Activated B cell treated with CpG ODN at 0.5 μM for 24 hours (primary cell): ENCODE measurements at regions not wholly inside any gene's neighbourhood (a gene's known extent, or its start where the extent isn't known, plus 50 kb on each side); places are given as distances from the start of the nearest gene placed in this dataset.

Source experiments
- ATAC-seq: fragments of 200-7000 bp; cut with Tn5 transposase; one replicate; pipeline ENCODE4 v1.10.0; 2021; ENCODE audit warnings: low read depth, mild to moderate bottlenecking, moderate library complexity
- CTCF ChIA-PET: fragments of 350-600 bp; sonication (Branson Sonifier 250); formaldehyde crosslinking; loops from one replicate; lab custom pipeline; 2021; ENCODE audit warnings: antibody characterized with exemption; lab: Charles Lee
- POLR2A ChIA-PET: fragments of 350-600 bp; sonication (Branson Sonifier 250); formaldehyde crosslinking; loops from one replicate; lab custom pipeline; 2021; ENCODE audit warnings: antibody characterized with exemption; lab: Charles Lee
- DNase-seq: peaks from one replicate; pipeline ENCODE4 v3.0.0; 2022
- H3K27ac Mint-ChIP-seq: one replicate; pipeline ENCODE4 v1.8.0; 2020; ENCODE audit warnings: mixed read lengths
- H3K27me3 Mint-ChIP-seq: one replicate; pipeline ENCODE4 v1.8.0; 2021; ENCODE audit warnings: mixed read lengths
- H3K36me3 Mint-ChIP-seq: one replicate; pipeline ENCODE4 v1.8.0; 2021; ENCODE audit warnings: low read depth, mixed read lengths
- H3K4me1 Mint-ChIP-seq: one replicate; pipeline ENCODE4 v1.8.0; 2021; ENCODE audit warnings: mixed read lengths
- H3K4me3 Mint-ChIP-seq: one replicate; pipeline ENCODE4 v1.8.0; 2020; ENCODE audit warnings: mild to moderate bottlenecking, mixed read lengths
- H3K9me3 Mint-ChIP-seq: one replicate; pipeline ENCODE4 v1.8.0; 2020; ENCODE audit warnings: mixed read lengths
- CTCF ChIP-seq: fragments of 200-600 bp; IDR thresholded peaks from one replicate; pipeline ENCODE4 v1.8.0; 2022; ENCODE audit warnings: antibody characterized with exemption, mild to moderate bottlenecking
- intact Hi-C: fragments of 100-400 bp; cut with micrococcal nuclease; formaldehyde crosslinking; loops from one replicate; pipeline ENCODE4 v1.15.1; 2024

- DNase-seq (no peak), ATAC-seq (no peak)
- CTCF ChIA-PET = no interaction called here
- Mint-ChIP-seq H3K4me1 (no peaks in the 10 kb centered on the region), H3K27me3 (no peaks in the 10 kb centered on the region), H3K4me3 (no peak overlapping the region), H3K36me3 (no peaks in the 10 kb centered on the region), H3K9me3 (no peaks in the 10 kb centered on the region), H3K27ac (no peak overlapping the region)
- TF ChIP-seq CTCF = no peak
- intact Hi-C loops = no loop called here
- POLR2A ChIA-PET = no interaction called here
Measured at GRCh38 chr14:101470266-101470665, 91.0 kb upstream of the DIO3 start.

GRCh38 chr14:101471723-101472517 is 89.4 kb upstream of the DIO3 start:
- DNase-seq = no peak
- no peaks in the 10 kb centered on the region for H3K36me3 Mint-ChIP-seq
- no peaks in the 10 kb centered on the region for H3K4me1 Mint-ChIP-seq
- H3K27ac Mint-ChIP-seq = no peak overlapping the region
- TF ChIP-seq CTCF = no peak
- intact Hi-C loops = no loop called here
- CTCF ChIA-PET = no interaction called here
- no peaks in the 10 kb centered on the region for H3K9me3 Mint-ChIP-seq
- POLR2A ChIA-PET = no interaction called here
- no peak for ATAC-seq
- no peak overlapping the region for H3K4me3 Mint-ChIP-seq
- H3K27me3 Mint-ChIP-seq = peaks cover 5% of the 10 kb centered on the region

GRCh38 chr14:101472518-101472849 is 88.8 kb upstream of the DIO3 start:
- no peak for ATAC-seq
- ChIA-PET POLR2A (no interaction called here), CTCF (no interaction called here)
- H3K27ac Mint-ChIP-seq = no peak overlapping the region
- TF ChIP-seq CTCF = no peak
- no peak overlapping the region for H3K4me3 Mint-ChIP-seq
- H3K4me1 Mint-ChIP-seq = no peaks in the 10 kb centered on the region
- no peak for DNase-seq
- no peaks in the 10 kb centered on the region for H3K36me3 Mint-ChIP-seq
- peaks cover 5% of the 10 kb centered on the region for H3K27me3 Mint-ChIP-seq
- intact Hi-C loops = no loop called here
- H3K9me3 Mint-ChIP-seq = no peaks in the 10 kb centered on the region

GRCh38 chr14:101473045-101473729 is 88.1 kb upstream of the DIO3 start:
- no peak for ATAC-seq
- Mint-ChIP-seq H3K36me3 (no peaks in the 10 kb centered on the region), H3K27me3 (peaks cover 5% of the 10 kb centered on the region), H3K9me3 (no peaks in the 10 kb centered on the region), H3K4me3 (no peak overlapping the region), H3K4me1 (no peaks in the 10 kb centered on the region), H3K27ac (no peak overlapping the region)
- ChIA-PET CTCF (no interaction called here), POLR2A (no interaction called here)
- DNase-seq = no peak
- intact Hi-C loops = no loop called here
- TF ChIP-seq CTCF = no peak

GRCh38 chr14:101473795-101474562 is 87.3 kb upstream of the DIO3 start:
- Mint-ChIP-seq H3K27me3 (peaks cover 5% of the 10 kb centered on the region), H3K27ac (no peak overlapping the region), H3K4me1 (no peaks in the 10 kb centered on the region), H3K4me3 (no peak overlapping the region), H3K9me3 (no peaks in the 10 kb centered on the region), H3K36me3 (no peaks in the 10 kb centered on the region)
- ATAC-seq = no peak
- intact Hi-C loops = no loop called here
- no peak for DNase-seq
- ChIA-PET CTCF (no interaction called here), POLR2A (no interaction called here)
- no peak for TF ChIP-seq CTCF
